ENCODE measurements at regions not wholly inside any gene's neighbourhood (a gene's known extent, or its start where the extent isn't known, plus 50 kb on each side); places are given as distances from the start of the nearest gene placed in this dataset.

GRCh38 chr6:6910734-6911295 lies 196.9 kb upstream of the RREB1 start:
- Histone ChIP-seq H3K27me3 (replicated peaks; ENCODE audit: control insufficient read depth, insufficient read depth, low read length, poor library complexity, severe bottlenecking) (no peaks in the 10 kb centered on the region), H3K4me1 (ENCODE audit: control insufficient read depth, insufficient read depth, low read length, poor library complexity, severe bottlenecking) (no peaks in the 10 kb centered on the region), H3K36me3 (ENCODE audit: control insufficient read depth, insufficient read depth, low read length) (no peaks in the 10 kb centered on the region), H3K4me3 (ENCODE audit: insufficient read depth, low read depth, low read length, poor library complexity, severe bottlenecking) (no peak overlapping the region), H3K27ac (ENCODE audit: insufficient read depth, low read length, poor library complexity, severe bottlenecking) (no peak overlapping the region), H3K9me3 (ENCODE audit: control insufficient read depth, low read length) (no peaks in the 10 kb centered on the region)
- no peak for DNase-seq

GRCh38 chr6:6911391-6911790 lies 196.4 kb upstream of the RREB1 start:
- no peaks in the 10 kb centered on the region for H3K9me3 ChIP-seq (ENCODE audit: control insufficient read depth, low read length)
- no peak overlapping the region for H3K27ac ChIP-seq (ENCODE audit: insufficient read depth, low read length, poor library complexity, severe bottlenecking)
- DNase-seq: no peak
- no peaks in the 10 kb centered on the region for H3K4me1 ChIP-seq (ENCODE audit: control insufficient read depth, insufficient read depth, low read length, poor library complexity, severe bottlenecking)
- H3K27me3 ChIP-seq (replicated peaks; ENCODE audit: control insufficient read depth, insufficient read depth, low read length, poor library complexity, severe bottlenecking): no peaks in the 10 kb centered on the region
- no peak overlapping the region for H3K4me3 ChIP-seq (ENCODE audit: insufficient read depth, low read depth, low read length, poor library complexity, severe bottlenecking)
- no peaks in the 10 kb centered on the region for H3K36me3 ChIP-seq (ENCODE audit: control insufficient read depth, insufficient read depth, low read length)

DNA sequence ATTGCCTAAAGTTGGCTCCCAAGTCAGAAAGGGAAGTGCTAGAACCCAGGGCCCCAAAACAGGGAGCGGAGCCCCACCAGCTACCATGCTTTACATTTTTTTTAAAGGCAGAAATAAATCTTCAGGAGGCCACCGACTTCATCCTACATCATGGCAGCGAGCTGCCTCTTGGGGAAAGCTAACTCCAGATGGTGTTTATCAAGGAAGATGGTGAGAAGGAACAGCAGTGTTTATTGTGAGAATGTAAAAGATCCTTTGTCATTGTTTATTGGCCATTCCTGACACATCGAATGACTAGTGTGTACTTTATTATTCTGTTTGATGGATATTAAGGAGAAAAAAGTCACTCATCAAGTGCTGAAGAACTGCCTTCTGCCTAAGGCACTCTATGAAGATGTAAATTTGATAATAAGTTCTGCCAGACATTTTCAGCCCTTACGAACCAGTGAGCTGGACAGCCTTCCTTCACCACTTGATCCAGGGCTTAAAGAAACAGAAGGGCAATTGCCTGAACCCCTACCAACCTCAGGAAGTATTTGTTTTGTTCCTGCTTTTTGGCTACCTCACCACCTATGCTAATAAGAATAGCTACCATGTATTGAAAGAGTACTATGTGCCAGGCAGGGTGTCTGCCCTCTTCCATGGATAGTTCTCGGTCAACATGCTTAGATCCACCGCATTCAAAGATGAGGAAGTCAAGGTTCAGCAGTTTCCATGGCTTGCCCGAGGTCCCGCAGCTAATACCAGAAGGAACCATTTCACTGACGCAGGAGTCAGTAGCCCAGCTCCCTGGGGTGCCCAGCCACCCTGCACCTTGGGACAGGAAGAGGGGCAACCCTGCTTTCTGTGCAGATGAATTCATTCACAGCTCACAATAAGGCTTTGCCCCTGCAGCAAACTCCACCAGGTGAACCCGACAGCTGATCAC lies 194.7 kb upstream of the RREB1 start:
- no peak overlapping the region for H3K4me3 ChIP-seq (ENCODE audit: insufficient read depth, low read depth, low read length, poor library complexity, severe bottlenecking)
- H3K36me3 ChIP-seq (ENCODE audit: control insufficient read depth, insufficient read depth, low read length): no peaks in the 10 kb centered on the region
- H3K9me3 ChIP-seq (ENCODE audit: control insufficient read depth, low read length): no peaks in the 10 kb centered on the region
- DNase-seq: no peak
- no peaks in the 10 kb centered on the region for H3K4me1 ChIP-seq (ENCODE audit: control insufficient read depth, insufficient read depth, low read length, poor library complexity, severe bottlenecking)
- no peak overlapping the region for H3K27ac ChIP-seq (ENCODE audit: insufficient read depth, low read length, poor library complexity, severe bottlenecking)
- no peaks in the 10 kb centered on the region for H3K27me3 ChIP-seq (replicated peaks; ENCODE audit: control insufficient read depth, insufficient read depth, low read length, poor library complexity, severe bottlenecking)

- no peaks in the 10 kb centered on the region for H3K27me3 ChIP-seq (replicated peaks; ENCODE audit: control insufficient read depth, insufficient read depth, low read length, poor library complexity, severe bottlenecking)
- DNase-seq: no peak
- H3K27ac ChIP-seq (ENCODE audit: insufficient read depth, low read length, poor library complexity, severe bottlenecking): no peak overlapping the region
These were observed 192.5 kb upstream of the RREB1 start for GRCh38 chr6:6915219-6915618.

GRCh38 chr6:6915813-6916547 lies 191.8 kb upstream of the RREB1 start:
- Histone ChIP-seq H3K36me3 (ENCODE audit: control insufficient read depth, insufficient read depth, low read length) (no peaks in the 10 kb centered on the region), H3K4me1 (ENCODE audit: control insufficient read depth, insufficient read depth, low read length, poor library complexity, severe bottlenecking) (no peaks in the 10 kb centered on the region), H3K27me3 (replicated peaks; ENCODE audit: control insufficient read depth, insufficient read depth, low read length, poor library complexity, severe bottlenecking) (no peaks in the 10 kb centered on the region), H3K27ac (ENCODE audit: insufficient read depth, low read length, poor library complexity, severe bottlenecking) (no peak overlapping the region), H3K4me3 (ENCODE audit: insufficient read depth, low read depth, low read length, poor library complexity, severe bottlenecking) (no peak overlapping the region), H3K9me3 (ENCODE audit: control insufficient read depth, low read length) (no peaks in the 10 kb centered on the region)
- no peak for DNase-seq

More at GRCh38 chr6:6915219-6915618, 192.5 kb upstream of the RREB1 start:
- Histone ChIP-seq H3K9me3 (ENCODE audit: control insufficient read depth, low read length) (no peaks in the 10 kb centered on the region), H3K4me1 (ENCODE audit: control insufficient read depth, insufficient read depth, low read length, poor library complexity, severe bottlenecking) (no peaks in the 10 kb centered on the region), H3K36me3 (ENCODE audit: control insufficient read depth, insufficient read depth, low read length) (no peaks in the 10 kb centered on the region), H3K4me3 (ENCODE audit: insufficient read depth, low read depth, low read length, poor library complexity, severe bottlenecking) (no peak overlapping the region)

DNA sequence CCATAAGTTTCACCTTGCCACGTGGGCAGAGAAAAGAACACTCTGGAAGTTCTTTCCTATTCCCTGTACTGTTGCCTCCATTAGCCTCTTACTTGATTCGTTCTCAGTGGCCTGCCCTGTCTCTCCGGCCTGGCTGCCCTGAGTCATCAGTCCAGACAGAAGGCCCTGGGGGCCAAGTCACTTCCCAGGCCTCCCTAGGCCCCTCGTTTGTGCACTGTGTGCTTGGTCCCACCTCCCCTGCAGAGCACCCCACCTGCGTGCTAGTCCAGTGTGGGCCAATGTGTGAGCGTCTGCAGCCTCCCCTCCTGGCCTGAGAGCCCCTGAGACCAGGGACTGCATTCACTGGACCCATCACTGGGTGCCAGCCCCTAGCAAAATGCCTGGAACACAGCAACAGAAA lies 191.2 kb upstream of the RREB1 start:
- no peaks in the 10 kb centered on the region for H3K4me1 ChIP-seq (ENCODE audit: control insufficient read depth, insufficient read depth, low read length, poor library complexity, severe bottlenecking)
- no peaks in the 10 kb centered on the region for H3K36me3 ChIP-seq (ENCODE audit: control insufficient read depth, insufficient read depth, low read length)
- H3K27me3 ChIP-seq (replicated peaks; ENCODE audit: control insufficient read depth, insufficient read depth, low read length, poor library complexity, severe bottlenecking): no peaks in the 10 kb centered on the region
- H3K4me3 ChIP-seq (ENCODE audit: insufficient read depth, low read depth, low read length, poor library complexity, severe bottlenecking): no peak overlapping the region
- H3K27ac ChIP-seq (ENCODE audit: insufficient read depth, low read length, poor library complexity, severe bottlenecking): no peak overlapping the region
- no peak for DNase-seq
- no peaks in the 10 kb centered on the region for H3K9me3 ChIP-seq (ENCODE audit: control insufficient read depth, low read length)

GRCh38 chr6:6918216-6918983 lies 189.4 kb upstream of the RREB1 start:
- H3K27ac ChIP-seq (ENCODE audit: insufficient read depth, low read length, poor library complexity, severe bottlenecking): no peak overlapping the region
- no peaks in the 10 kb centered on the region for H3K9me3 ChIP-seq (ENCODE audit: control insufficient read depth, low read length)
- H3K27me3 ChIP-seq (replicated peaks; ENCODE audit: control insufficient read depth, insufficient read depth, low read length, poor library complexity, severe bottlenecking): no peaks in the 10 kb centered on the region
- no peak overlapping the region for H3K4me3 ChIP-seq (ENCODE audit: insufficient read depth, low read depth, low read length, poor library complexity, severe bottlenecking)
- DNase-seq: no peak
- no peaks in the 10 kb centered on the region for H3K36me3 ChIP-seq (ENCODE audit: control insufficient read depth, insufficient read depth, low read length)
- no peaks in the 10 kb centered on the region for H3K4me1 ChIP-seq (ENCODE audit: control insufficient read depth, insufficient read depth, low read length, poor library complexity, severe bottlenecking)

DNA sequence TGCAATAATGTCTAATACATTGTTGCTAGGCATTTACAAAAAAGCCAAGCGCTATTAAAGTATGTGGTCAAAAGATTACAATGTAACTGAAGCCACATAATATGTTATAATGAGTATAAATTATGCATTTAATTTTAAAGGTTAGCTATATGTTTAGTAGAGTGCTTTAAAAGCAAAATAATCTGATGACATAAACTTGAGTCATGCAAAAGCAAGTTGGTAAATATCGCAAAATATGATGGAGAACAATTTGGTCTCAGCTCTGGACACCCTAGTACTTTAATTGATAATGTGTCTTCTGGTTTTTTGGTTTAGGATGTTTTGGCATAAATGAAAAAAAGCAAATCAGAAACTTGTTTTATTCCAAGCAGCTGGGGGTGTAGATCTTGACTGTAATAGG lies 188.6 kb upstream of the RREB1 start:
- no peaks in the 10 kb centered on the region for H3K27me3 ChIP-seq (replicated peaks; ENCODE audit: control insufficient read depth, insufficient read depth, low read length, poor library complexity, severe bottlenecking)
- no peaks in the 10 kb centered on the region for H3K36me3 ChIP-seq (ENCODE audit: control insufficient read depth, insufficient read depth, low read length)
- no peaks in the 10 kb centered on the region for H3K4me1 ChIP-seq (ENCODE audit: control insufficient read depth, insufficient read depth, low read length, poor library complexity, severe bottlenecking)
- no peak for DNase-seq
- no peaks in the 10 kb centered on the region for H3K9me3 ChIP-seq (ENCODE audit: control insufficient read depth, low read length)
- H3K4me3 ChIP-seq (ENCODE audit: insufficient read depth, low read depth, low read length, poor library complexity, severe bottlenecking): no peak overlapping the region
- H3K27ac ChIP-seq (ENCODE audit: insufficient read depth, low read length, poor library complexity, severe bottlenecking): no peak overlapping the region

DNA sequence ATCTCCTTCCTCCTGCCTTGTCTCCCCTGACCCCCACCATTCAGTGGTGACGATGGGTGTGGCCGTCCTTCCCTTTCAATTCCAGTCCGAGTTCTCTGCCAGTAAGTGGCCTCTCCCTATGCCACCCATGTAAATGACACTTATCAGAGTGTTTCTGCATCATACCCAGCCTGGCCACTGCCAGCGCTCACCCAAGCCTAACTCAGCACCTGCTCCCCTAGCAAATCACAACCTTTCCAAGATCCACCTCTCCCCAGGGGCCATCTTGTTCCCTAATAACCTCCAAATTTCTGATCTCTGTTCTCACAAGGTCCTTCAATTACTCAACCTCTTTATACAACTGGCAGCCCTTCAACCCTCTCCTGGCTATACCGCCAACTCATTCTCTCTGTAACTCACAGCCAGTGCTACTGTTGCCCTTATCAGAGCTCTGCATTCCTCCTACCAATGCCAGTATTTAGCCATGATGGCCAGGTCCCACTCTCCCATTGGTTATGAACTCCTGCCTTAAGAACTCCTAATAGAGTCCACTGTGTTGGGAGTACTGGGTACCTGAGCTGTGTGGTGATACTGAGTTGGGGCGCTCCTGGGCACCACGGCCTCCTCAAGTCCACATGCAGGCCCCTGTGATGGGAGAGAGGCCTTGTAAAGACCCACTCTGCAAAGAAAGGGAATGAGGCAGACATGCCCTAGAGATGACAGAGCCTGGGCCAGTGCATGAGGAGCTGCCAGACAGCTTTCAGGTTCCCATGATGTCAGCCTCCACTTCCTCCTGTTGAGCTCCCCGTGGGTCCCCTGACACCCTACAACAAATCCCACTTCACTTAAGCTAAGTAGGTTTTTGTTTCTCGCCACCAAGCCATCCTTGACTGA lies 187.4 kb upstream of the RREB1 start:
- Histone ChIP-seq H3K27ac (ENCODE audit: insufficient read depth, low read length, poor library complexity, severe bottlenecking) (no peak overlapping the region), H3K9me3 (ENCODE audit: control insufficient read depth, low read length) (no peaks in the 10 kb centered on the region), H3K36me3 (ENCODE audit: control insufficient read depth, insufficient read depth, low read length) (no peaks in the 10 kb centered on the region), H3K4me1 (ENCODE audit: control insufficient read depth, insufficient read depth, low read length, poor library complexity, severe bottlenecking) (no peaks in the 10 kb centered on the region), H3K4me3 (ENCODE audit: insufficient read depth, low read depth, low read length, poor library complexity, severe bottlenecking) (no peak overlapping the region), H3K27me3 (replicated peaks; ENCODE audit: control insufficient read depth, insufficient read depth, low read length, poor library complexity, severe bottlenecking) (no peaks in the 10 kb centered on the region)
- no peak for DNase-seq

Measured in effector memory CD4-positive, alpha-beta T cell (primary cell).